Psoas muscle (tissue), 7 donors: ENCODE measurements at regions not wholly inside any gene's neighbourhood (a gene's known extent, or its start where the extent isn't known, plus 50 kb on each side); places are given as distances from the start of the nearest gene placed in this dataset.
"Not testable (repeated sequence)": the region's sequence is repeated elsewhere in the genome, so short reads cannot be mapped to it uniquely, and the experiment has no call there.

Experiments
- ATAC-seq, 4 donors: fragments of 200-7000 bp; cut with Tn5 transposase; one replicate each; pipeline ENCODE4 v1.9.1; 2020; ENCODE audit warnings: moderate library complexity in 3 of 4, mild to moderate bottlenecking in 2 of 4
- DNase-seq, 2 donors: peaks; one replicate each; pipeline ENCODE4 v3.0.0-alpha.2; 2020
- H3K27ac ChIP-seq: fragments of 200-600 bp; one replicate; pipeline ENCODE4 v1.8.0; 2022
- H3K27me3 ChIP-seq, 3 donors: fragments of 200-600 bp in 1 of 3; one replicate each; pipeline versions ENCODE4 v1.6.1 to v1.8.0; 2013 to 2022; ENCODE audit warnings: low read length in 2 of 3, mild to moderate bottlenecking in 2 of 3, moderate library complexity in 1 of 3; ENCODE audit not compliant: insufficient read depth in 3 of 3
- H3K36me3 ChIP-seq, 2 donors: fragments of 200-600 bp in 1 of 2; one replicate each; pipeline versions ENCODE4 v1.6.1 to v1.8.0; 2013 to 2022; ENCODE audit warnings: low read depth in 1 of 2, mild to moderate bottlenecking in 1 of 2, moderate library complexity in 1 of 2; ENCODE audit not compliant: insufficient read depth in 1 of 2
- H3K4me1 ChIP-seq: fragments of 200-600 bp; one replicate; pipeline ENCODE4 v1.8.0; 2022
- H3K4me3 ChIP-seq: fragments of 200-600 bp; one replicate; pipeline ENCODE4 v1.8.0; 2022; ENCODE audit warnings: mild to moderate bottlenecking
- H3K9me3 ChIP-seq: fragments of 200-600 bp; one replicate; pipeline ENCODE4 v1.8.0; 2022
- CTCF ChIP-seq: fragments of 200-600 bp; IDR thresholded peaks from one replicate; pipeline ENCODE4 v1.8.0; 2022; ENCODE audit warnings: antibody characterized with exemption
- WGBS, 3 donors: extraction: QIAGEN DNeasy Blood & Tissue Kit; methylation state at CpG; one replicate each; pipeline versions ENCODE4 v1.1.6 to v1.1.7; 2013; 5-methylcytosine and 5-hydroxymethylcytosine counted together
- intact Hi-C, 2 donors: fragments of 100-400 bp; cut with DNase I; formaldehyde crosslinking; loops; one replicate each; pipeline versions ENCODE4 v1.11.0 to v1.14.2; 2022
- donor health status: healthy with polysubstance abuse.
- donor health status: DM: no; HTN: no; CAD: no; lungs with moderate emphysema.
- donor health status: Bipolar disorder and iron deficiency.
- donor health status: healthy.
- donor health status: DM: yes; HTN: yes; CAD: no.
- donor health status: DM: no; HTN: no; CAD: no.
- donor health status: DM: yes; HTN: yes; CAD: no.

GRCh38 chr4:97027728-97028410 is 1115.4 kb downstream of the STPG2 start:
- no peak for TF ChIP-seq CTCF
- DNase-seq (no peak), ATAC-seq (no peak)
- no peaks in the 10 kb centered on the region for H3K36me3 ChIP-seq
- no peak overlapping the region for H3K27ac ChIP-seq
- H3K27me3 ChIP-seq = no peaks in the 10 kb centered on the region
- intact Hi-C loops = no loop called here
- H3K4me3 ChIP-seq = no peak overlapping the region
- no peaks in the 10 kb centered on the region for H3K4me1 ChIP-seq
- no peaks in the 10 kb centered on the region for H3K9me3 ChIP-seq
- WGBS, 3 donors = 42 to 50% (median 48%) methylated on average over 2 of the region's 2 CpGs

- no peaks in the 10 kb centered on the region for H3K36me3 ChIP-seq
- 57 to 61% (median 59%) methylated on average over 2 of the region's 2 CpGs for WGBS, 3 donors
- intact Hi-C loops = no loop called here
- no peak for TF ChIP-seq CTCF
- H3K9me3 ChIP-seq = no peaks in the 10 kb centered on the region
- no peak overlapping the region for H3K27ac ChIP-seq
- no peak overlapping the region for H3K4me3 ChIP-seq
- H3K27me3 ChIP-seq = no peaks in the 10 kb centered on the region
- H3K4me1 ChIP-seq = no peaks in the 10 kb centered on the region
- DNase-seq = no peak
- ATAC-seq = no peak
These were observed 1114.5 kb downstream of the STPG2 start for GRCh38 chr4:97028785-97029184.

- H3K27ac ChIP-seq, H3K27me3 ChIP-seq, H3K4me3 ChIP-seq, H3K9me3 ChIP-seq, H3K36me3 ChIP-seq, H3K4me1 ChIP-seq, ATAC-seq, intact Hi-C loops: not testable (repeated sequence)
- 44 to 50% (median 49%) methylated on average over 12 of the region's 12 CpGs for WGBS, 3 donors
- DNase-seq = peak; percentile 4 to 9
These were observed 1105.7 kb downstream of the STPG2 start for GRCh38 chr4:97037411-97038145.

GRCh38 chr4:97038146-97038516 is 1105.1 kb downstream of the STPG2 start:
- DNase-seq (no peak), ATAC-seq (no peak)
- Histone ChIP-seq H3K9me3 (no peaks in the 10 kb centered on the region), H3K36me3 (no peaks in the 10 kb centered on the region), H3K4me1 (no peaks in the 10 kb centered on the region), H3K4me3 (no peak overlapping the region), H3K27ac (no peak overlapping the region), H3K27me3 (no peaks in the 10 kb centered on the region)
- intact Hi-C loops = no loop called here
- TF ChIP-seq CTCF = no peak
- WGBS, 3 donors = 77 to 85% (median 84%) methylated on average over 9 of the region's 9 CpGs

GRCh38 chr4:97072666-97073065 is 1070.6 kb downstream of the STPG2 start:
- Histone ChIP-seq H3K36me3 (no peaks in the 10 kb centered on the region), H3K27ac (no peak overlapping the region), H3K27me3 (no peaks in the 10 kb centered on the region), H3K9me3 (no peaks in the 10 kb centered on the region), H3K4me3 (no peak overlapping the region), H3K4me1 (no peaks in the 10 kb centered on the region)
- no peak for ATAC-seq
- no peak for TF ChIP-seq CTCF
- WGBS, 3 donors = 62 to 73% (median 68%) methylated on average over 3 of the region's 3 CpGs
- intact Hi-C loops = no loop called here
- no peak for DNase-seq
